GM23248 (cell line): ENCODE measurements at regions not wholly inside any gene's neighbourhood (a gene's known extent, or its start where the extent isn't known, plus 50 kb on each side); places are given as distances from the start of the nearest gene placed in this dataset.

Experiments
- EZH2 ChIP-seq: fragments of 200-600 bp; sonication (generic); IDR thresholded peaks from 2 replicates; pipeline ENCODE4 v1.6.1; 2018; ENCODE audit warnings: antibody characterized with exemption, mild to moderate bottlenecking; ENCODE audit not compliant: insufficient read depth, poor library complexity, severe bottlenecking
- EZH2phosphoT487 ChIP-seq: fragments of 200-600 bp; sonication (generic); IDR thresholded peaks from 2 replicates; pipeline ENCODE4 v1.6.1; 2018; ENCODE audit warnings: antibody characterized with exemption, moderate library complexity, mild to moderate bottlenecking, low read depth; ENCODE audit not compliant: insufficient read depth

DNA sequence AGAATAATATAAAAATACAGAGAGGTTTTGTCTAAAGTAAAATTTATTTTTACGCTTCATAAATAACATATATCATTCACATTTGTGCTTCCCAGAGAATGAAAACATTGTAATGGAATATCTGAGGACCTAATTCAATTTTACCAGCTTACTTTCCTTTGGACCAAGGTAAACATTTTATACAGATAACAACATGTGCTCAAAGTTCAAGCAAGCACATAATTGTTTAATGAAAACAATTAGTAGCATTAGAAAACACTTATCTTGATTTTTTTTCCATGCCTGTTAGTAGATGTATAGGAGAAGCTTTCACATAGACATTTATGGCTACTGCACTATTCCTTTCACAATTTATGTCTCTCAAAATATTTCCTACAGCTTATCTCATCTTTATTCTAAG is 400.0 kb downstream of the ZIC1 start:
- TF ChIP-seq EZH2 (no peak), EZH2phosphoT487 (no peak)
